GM12873 (cell line): ENCODE measurements at regions not wholly inside any gene's neighbourhood (a gene's known extent, or its start where the extent isn't known, plus 50 kb on each side); places are given as distances from the start of the nearest gene placed in this dataset.

Experiments used
- TF ChIP-seq, protein P1 (sequence below): IDR thresholded peaks from 2 replicates; pipeline ENCODE4 v1.5.1; 2012; ENCODE audit warnings: low read depth, mild to moderate bottlenecking, moderate library complexity, low read length, control low read depth; ENCODE audit not compliant: insufficient read depth; ENCODE audit errors: missing control alignments

DNA sequence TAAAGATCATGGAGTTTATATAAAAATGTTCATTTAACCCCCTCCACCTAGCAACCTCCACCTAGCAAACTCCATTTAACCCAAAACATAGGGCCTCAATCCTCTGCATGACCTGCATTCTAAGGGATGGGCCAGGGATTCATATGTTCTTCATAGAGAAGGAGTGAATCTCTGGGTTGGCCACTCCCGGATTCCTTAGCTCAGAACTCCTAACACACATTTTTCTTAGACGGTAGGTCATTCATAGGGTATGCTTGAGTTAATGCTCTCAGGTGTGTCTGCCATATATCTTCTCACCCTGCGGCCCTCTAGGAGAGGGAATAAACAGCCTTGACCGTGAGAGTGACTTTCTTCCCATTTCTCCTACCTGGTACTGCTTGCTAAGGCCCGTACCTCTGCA, 102.0 kb upstream of the IGSF10 start:
- TF ChIP-seq, protein P1, sequence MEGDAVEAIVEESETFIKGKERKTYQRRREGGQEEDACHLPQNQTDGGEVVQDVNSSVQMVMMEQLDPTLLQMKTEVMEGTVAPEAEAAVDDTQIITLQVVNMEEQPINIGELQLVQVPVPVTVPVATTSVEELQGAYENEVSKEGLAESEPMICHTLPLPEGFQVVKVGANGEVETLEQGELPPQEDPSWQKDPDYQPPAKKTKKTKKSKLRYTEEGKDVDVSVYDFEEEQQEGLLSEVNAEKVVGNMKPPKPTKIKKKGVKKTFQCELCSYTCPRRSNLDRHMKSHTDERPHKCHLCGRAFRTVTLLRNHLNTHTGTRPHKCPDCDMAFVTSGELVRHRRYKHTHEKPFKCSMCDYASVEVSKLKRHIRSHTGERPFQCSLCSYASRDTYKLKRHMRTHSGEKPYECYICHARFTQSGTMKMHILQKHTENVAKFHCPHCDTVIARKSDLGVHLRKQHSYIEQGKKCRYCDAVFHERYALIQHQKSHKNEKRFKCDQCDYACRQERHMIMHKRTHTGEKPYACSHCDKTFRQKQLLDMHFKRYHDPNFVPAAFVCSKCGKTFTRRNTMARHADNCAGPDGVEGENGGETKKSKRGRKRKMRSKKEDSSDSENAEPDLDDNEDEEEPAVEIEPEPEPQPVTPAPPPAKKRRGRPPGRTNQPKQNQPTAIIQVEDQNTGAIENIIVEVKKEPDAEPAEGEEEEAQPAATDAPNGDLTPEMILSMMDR = no peak

DNA sequence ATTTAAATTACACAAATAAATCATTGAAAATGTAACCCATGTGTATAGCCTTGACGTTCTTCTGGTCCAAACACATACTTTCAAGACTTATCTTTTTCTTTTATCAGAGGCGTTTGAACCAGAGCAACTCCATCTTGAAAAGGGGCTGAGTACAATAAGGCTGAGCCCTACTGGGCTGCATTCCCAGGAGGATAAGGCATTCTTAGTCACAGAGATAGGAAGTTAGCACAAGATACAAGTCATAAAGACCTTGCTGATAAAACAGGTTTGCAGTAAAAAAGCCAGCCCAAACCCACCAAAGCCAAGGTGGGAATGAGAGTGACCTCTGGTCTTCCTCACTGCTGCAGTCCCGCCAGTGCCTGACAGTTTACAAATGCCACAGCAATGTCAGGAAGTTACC, 101.0 kb upstream of the IGSF10 start:
- TF ChIP-seq, protein P1 = no peak

DNA sequence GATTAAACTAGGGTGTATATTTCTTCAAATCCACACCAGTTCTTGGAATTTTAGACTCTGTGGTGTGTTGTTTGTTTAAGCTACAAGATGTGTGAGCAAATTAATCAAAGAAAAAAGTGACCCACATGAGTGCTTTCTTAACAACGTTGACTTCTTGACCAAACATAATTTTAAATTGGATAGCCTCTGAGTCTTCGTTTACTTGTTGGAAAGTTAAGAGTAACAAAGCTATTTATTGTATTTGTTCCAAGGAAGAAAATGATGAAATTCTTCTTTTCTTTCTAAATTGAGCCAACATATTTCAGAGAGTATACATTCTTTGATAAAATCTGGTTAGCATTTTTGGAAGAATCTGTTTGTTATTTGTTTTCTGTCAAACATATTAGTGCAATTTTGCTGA, 99.9 kb upstream of the IGSF10 start:
- TF ChIP-seq, protein P1 = no peak

DNA sequence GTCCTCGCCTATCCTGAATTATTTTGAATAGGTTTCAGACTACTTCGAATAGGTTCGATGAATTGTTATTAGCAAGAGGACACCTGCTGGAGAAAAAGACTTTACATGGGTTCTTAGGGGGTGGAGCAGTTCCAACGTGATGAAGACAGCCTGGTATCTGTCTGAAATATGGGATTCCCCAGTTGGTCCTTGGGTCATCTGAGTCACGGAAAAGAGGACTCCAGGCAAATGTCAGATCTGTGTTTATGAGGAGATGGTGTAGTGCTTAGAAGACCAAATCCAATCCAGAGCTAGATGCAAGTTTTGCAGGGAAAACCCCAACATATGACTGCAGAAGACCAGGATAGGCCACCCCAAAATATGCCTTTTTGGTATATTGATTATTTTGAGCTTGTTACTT, 98.9 kb upstream of the IGSF10 start:
- TF ChIP-seq, protein P1 = no peak

DNA sequence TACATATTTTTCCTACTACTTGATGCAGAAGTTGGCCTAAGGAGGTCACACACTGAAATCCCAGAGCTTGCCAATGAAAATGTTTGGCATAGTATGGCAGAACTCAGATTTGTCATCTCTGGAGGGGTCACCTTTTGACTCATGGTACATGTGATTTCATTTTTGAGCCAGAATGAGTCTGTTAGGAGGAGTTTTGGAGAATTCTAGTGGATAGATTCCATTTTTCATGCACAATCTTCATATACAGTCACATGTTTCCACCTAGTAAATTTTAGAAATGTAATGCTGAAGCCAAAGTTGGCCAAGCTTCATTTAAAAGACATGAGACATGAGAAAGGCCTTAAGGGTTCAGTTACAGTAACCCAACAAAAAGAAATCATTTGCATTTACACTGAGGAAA, 97.8 kb upstream of the IGSF10 start:
- TF ChIP-seq, protein P1 = no peak

DNA sequence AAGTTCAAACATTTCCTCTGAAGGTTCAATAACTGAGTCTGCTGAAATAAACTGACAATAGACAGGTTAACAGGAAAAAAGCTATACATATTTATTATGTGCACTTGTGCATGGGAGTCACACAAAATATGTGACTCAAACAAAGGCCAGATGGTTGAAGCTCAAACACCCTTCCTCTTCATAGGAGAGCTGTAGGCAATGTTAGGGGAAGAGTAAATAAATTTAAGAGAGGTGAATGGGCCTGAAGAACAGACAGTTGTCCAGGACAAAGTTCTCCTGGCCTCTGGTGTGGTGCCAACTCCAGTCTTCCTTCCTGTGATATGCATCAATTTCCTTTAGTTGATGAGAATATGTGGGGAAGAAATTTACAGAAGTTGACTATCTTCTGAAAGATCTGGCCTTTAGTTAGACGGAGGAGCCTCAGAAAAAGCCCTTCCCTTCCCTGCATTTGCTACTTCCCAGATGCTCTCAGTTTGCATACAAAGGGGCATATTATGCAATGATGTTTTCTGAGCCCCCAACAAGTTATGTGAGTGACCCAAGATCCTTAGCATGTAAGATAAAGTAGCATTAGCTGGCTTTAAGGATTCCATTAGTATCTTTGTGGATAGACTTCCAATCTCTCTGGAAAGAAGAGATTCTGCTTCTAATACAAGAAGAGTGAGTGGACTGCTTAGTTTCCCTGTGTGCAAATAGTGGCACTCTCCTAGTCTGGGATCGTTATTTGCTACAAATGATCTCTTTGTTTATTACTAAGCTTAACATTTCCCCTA, 96.4 kb upstream of the IGSF10 start:
- TF ChIP-seq, protein P1 = no peak

DNA sequence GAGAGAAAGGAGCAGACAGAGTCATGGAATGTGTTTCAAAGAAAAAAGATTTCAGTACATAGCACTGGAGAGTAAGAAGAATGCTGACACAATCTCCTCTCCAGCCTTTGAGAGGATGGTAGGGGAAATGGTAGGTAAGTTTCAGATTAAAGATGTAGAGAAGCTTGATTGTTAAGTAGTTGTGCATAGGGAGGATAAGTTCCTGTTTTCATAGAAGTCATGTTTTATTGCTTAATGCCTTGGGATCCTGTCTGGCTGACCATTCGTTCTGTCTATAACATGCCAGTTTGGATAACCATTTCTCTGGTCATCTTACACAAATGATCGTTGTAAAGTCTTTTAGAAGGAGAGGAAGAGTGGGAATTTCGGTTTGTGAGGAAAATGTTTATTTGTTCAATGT, 95.7 kb upstream of the IGSF10 start:
- TF ChIP-seq, protein P1 = no peak
